ENCODE measurements at regions not wholly inside any gene's neighbourhood (a gene's known extent, or its start where the extent isn't known, plus 50 kb on each side); places are given as distances from the start of the nearest gene placed in this dataset.

DNA sequence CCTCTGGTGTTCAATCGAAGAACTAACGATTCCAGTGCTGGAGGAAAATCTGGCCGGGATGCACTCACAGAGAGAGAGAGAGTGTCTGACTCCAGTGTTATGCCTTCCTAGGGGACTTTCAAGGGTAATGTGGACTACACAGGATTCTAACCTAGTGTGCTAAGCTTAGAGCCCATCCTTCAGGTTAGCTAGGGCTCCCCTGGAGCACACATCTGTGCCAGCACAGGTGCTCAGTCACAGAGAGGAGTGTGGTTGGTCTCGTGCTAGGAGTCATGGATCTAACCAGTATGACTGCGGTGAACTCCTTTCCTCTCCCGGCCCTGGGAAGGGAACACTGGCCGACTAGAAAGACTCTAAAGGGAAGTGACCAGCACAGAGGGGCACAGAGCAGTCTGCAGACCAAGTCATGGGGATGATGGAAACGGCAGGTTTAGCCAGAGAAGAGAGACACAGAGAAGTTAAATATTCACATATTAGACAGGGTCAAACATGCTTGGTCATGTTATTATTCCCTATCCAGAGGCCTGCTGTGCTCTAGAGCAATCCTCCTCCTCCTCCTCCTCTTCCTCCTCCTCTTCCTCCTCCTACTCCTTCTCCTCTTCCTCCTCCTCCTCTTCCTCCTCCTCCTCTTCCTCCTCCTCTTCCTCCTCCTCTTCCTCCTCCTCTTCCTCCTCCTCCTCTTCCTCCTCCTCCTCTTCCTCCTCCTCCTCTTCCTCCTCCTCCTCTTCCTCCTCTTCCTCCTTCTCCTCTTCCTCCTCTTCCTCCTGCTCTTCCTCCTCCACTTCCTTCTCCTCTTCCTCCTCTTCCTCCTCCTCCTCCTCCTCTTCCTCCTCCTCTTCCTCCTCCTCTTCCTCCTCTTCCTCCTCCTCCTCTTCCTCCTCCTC, 280.3 kb downstream of the XXYLT1 start:
- no peak overlapping the region for H3K4me3 ChIP-seq (ENCODE audit: low read depth in 2 of 2, low read length in 2 of 2)
- no peaks in the 10 kb centered on the region for H3K9me3 ChIP-seq (ENCODE audit: control insufficient read depth, insufficient read depth, low read depth, low read length)
- TF ChIP-seq, protein P1, sequence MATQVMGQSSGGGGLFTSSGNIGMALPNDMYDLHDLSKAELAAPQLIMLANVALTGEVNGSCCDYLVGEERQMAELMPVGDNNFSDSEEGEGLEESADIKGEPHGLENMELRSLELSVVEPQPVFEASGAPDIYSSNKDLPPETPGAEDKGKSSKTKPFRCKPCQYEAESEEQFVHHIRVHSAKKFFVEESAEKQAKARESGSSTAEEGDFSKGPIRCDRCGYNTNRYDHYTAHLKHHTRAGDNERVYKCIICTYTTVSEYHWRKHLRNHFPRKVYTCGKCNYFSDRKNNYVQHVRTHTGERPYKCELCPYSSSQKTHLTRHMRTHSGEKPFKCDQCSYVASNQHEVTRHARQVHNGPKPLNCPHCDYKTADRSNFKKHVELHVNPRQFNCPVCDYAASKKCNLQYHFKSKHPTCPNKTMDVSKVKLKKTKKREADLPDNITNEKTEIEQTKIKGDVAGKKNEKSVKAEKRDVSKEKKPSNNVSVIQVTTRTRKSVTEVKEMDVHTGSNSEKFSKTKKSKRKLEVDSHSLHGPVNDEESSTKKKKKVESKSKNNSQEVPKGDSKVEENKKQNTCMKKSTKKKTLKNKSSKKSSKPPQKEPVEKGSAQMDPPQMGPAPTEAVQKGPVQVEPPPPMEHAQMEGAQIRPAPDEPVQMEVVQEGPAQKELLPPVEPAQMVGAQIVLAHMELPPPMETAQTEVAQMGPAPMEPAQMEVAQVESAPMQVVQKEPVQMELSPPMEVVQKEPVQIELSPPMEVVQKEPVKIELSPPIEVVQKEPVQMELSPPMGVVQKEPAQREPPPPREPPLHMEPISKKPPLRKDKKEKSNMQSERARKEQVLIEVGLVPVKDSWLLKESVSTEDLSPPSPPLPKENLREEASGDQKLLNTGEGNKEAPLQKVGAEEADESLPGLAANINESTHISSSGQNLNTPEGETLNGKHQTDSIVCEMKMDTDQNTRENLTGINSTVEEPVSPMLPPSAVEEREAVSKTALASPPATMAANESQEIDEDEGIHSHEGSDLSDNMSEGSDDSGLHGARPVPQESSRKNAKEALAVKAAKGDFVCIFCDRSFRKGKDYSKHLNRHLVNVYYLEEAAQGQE (IDR thresholded peaks at IDR 0.05; ENCODE audit: insufficient read depth in 1 of 2, low read depth in 2 of 2, low read length in 1 of 2) = no peak
- no peak for TF ChIP-seq SIN3A (IDR thresholded peaks at IDR 0.05; ENCODE audit: borderline replicate concordance, insufficient read depth, low read depth, low read length)
- TF ChIP-seq, protein P2, sequence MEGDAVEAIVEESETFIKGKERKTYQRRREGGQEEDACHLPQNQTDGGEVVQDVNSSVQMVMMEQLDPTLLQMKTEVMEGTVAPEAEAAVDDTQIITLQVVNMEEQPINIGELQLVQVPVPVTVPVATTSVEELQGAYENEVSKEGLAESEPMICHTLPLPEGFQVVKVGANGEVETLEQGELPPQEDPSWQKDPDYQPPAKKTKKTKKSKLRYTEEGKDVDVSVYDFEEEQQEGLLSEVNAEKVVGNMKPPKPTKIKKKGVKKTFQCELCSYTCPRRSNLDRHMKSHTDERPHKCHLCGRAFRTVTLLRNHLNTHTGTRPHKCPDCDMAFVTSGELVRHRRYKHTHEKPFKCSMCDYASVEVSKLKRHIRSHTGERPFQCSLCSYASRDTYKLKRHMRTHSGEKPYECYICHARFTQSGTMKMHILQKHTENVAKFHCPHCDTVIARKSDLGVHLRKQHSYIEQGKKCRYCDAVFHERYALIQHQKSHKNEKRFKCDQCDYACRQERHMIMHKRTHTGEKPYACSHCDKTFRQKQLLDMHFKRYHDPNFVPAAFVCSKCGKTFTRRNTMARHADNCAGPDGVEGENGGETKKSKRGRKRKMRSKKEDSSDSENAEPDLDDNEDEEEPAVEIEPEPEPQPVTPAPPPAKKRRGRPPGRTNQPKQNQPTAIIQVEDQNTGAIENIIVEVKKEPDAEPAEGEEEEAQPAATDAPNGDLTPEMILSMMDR (IDR thresholded peaks at IDR 0.05) = no peak
- no peak for TF ChIP-seq POLR2AphosphoS5 (IDR thresholded peaks at IDR 0.05; ENCODE audit: low read depth, low read length)
- no peak for TF ChIP-seq TCF7L2 (IDR thresholded peaks at IDR 0.05; ENCODE audit: low read depth, low read length)
- no peaks in the 10 kb centered on the region for H3K4me1 ChIP-seq (ENCODE audit: control insufficient read depth, insufficient read depth, low read length)
- no peaks in the 10 kb centered on the region for H3K27me3 ChIP-seq (ENCODE audit: control insufficient read depth, insufficient read depth, low read length)
- intact Hi-C loops (cut with micrococcal nuclease; ENCODE audit: unreplicated experiment) = no loop called here
- CTCF ChIA-PET = no interaction called here
- no peaks in the 10 kb centered on the region for H3K36me3 ChIP-seq (ENCODE audit: control insufficient read depth, insufficient read depth, low read length)
- no peak overlapping the region for H3K27ac ChIP-seq (ENCODE audit: low read length)
- BruUV-seq (replicated peaks) = no TSS peak
- ATAC-seq = peak; percentile 55
- POLR2A ChIA-PET = no interaction called here
- in situ Hi-C loops (cut with HindIII; ENCODE audit: low pct_unique_long_range_greater_than_20kb, low sequenced_read_pairs) = no loop called here
- DNase-seq (ENCODE audit: low read depth, low spot score) = no peak

DNA sequence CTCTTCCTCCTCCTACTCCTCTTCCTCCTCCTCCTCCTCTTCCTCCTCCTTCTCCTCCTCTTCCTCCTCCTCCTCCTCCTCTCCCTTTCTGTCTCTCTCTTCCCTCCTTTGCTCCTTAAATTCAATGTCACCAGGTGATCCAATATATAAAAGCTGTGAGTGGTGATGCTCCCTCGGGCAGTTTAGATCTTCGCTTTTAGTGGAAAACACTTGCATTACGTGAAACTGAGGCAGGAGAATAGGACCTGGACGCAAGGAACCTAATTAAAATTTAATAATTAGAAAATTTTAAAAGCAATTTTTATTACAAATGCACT, 279.7 kb downstream of the XXYLT1 start:
- intact Hi-C loops (cut with micrococcal nuclease; ENCODE audit: unreplicated experiment) (no loop called here), in situ Hi-C loops (cut with HindIII; ENCODE audit: low pct_unique_long_range_greater_than_20kb, low sequenced_read_pairs) (no loop called here)
- no peaks in the 10 kb centered on the region for H3K4me1 ChIP-seq (ENCODE audit: control insufficient read depth, insufficient read depth, low read length)
- ATAC-seq (no peak), DNase-seq (ENCODE audit: low read depth, low spot score) (no peak)
- no peaks in the 10 kb centered on the region for H3K36me3 ChIP-seq (ENCODE audit: control insufficient read depth, insufficient read depth, low read length)
- no TSS peak for BruUV-seq (replicated peaks)
- ChIA-PET CTCF (no interaction called here), POLR2A (no interaction called here)
- H3K27ac ChIP-seq (ENCODE audit: low read length) = no peak overlapping the region
- TF ChIP-seq TCF7L2 (IDR thresholded peaks at IDR 0.05; ENCODE audit: low read depth, low read length) = no peak
- TF ChIP-seq SIN3A (IDR thresholded peaks at IDR 0.05; ENCODE audit: borderline replicate concordance, insufficient read depth, low read depth, low read length) = no peak
- TF ChIP-seq POLR2AphosphoS5 (IDR thresholded peaks at IDR 0.05; ENCODE audit: low read depth, low read length) = no peak
- TF ChIP-seq, protein P2 (IDR thresholded peaks at IDR 0.05) = no peak
- H3K9me3 ChIP-seq (ENCODE audit: control insufficient read depth, insufficient read depth, low read depth, low read length) = no peaks in the 10 kb centered on the region
- H3K4me3 ChIP-seq (ENCODE audit: low read depth in 2 of 2, low read length in 2 of 2) = no peak overlapping the region
- no peaks in the 10 kb centered on the region for H3K27me3 ChIP-seq (ENCODE audit: control insufficient read depth, insufficient read depth, low read length)

Data from Panc1 (cell line).